ENCODE measurements at regions not wholly inside any gene's neighbourhood (a gene's known extent, or its start where the extent isn't known, plus 50 kb on each side); places are given as distances from the start of the nearest gene placed in this dataset.

- TF ChIP-seq CTCF (IDR thresholded peaks at IDR 0.05; ENCODE audit: low read length) (no peak), EZH2 (IDR thresholded peaks at IDR 0.05; ENCODE audit: borderline replicate concordance, low read length) (no peak)
Measured at GRCh38 chr7:49320083-49320482, 395.7 kb downstream of the CDC14C start.

Data from OCI-LY1 (cell line).